GM21390 (cell line): ENCODE measurements at regions not wholly inside any gene's neighbourhood (a gene's known extent, or its start where the extent isn't known, plus 50 kb on each side); places are given as distances from the start of the nearest gene placed in this dataset.

ENCODE experiments used
- ATAC-seq: cut with Tn5 transposase; IDR thresholded peaks from one replicate; pipeline ENCODE4 v1.9.1; 2021; ENCODE audit not compliant: unreplicated experiment

DNA sequence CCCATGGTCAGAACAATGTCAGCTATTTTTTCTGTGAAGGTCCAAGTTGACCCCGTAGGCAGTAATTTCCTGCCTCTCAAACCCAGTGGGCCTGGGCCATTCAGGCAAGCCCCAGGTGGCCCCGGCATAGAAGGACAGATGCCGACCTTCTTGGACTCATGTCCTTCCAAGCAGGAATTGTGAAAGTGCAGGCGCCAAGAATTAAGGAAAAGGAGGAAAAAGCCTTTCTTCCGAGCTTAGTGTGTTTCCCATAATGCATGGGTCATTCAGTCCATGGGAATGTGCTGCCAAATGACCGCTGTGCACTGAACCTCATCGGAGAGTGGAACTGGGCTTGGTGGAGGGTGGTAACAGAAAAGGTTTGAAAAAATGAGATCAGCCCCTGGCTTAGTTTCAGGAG is 196.5 kb upstream of the HS3ST1 start:
- ATAC-seq = no peak

- ATAC-seq = no peak
These were observed 195.7 kb upstream of the HS3ST1 start for GRCh38 chr4:11624370-11624769.

- no peak for ATAC-seq
These were observed 195.0 kb upstream of the HS3ST1 start for GRCh38 chr4:11623726-11624037.

GRCh38 chr4:11622961-11623725 is 194.4 kb upstream of the HS3ST1 start:
- no peak for ATAC-seq

DNA sequence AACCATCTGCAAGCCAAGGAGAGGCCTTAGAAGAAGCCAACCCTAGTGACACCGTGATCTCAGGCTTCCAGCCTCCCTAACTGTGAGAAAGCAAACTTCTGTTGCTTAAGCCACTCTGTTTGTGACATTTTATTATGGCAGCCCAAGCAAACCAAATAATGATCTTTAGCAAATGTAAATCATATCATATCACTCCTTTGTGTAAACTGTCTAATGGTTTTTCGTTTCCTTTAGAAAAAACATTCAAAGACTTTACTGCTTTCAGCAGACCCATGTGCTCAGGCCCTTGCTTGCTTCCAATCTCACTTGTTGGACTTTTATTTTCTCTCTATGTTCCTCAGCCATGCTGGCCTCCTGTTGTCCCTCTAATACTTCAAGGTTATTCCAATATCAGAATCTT is 192.2 kb upstream of the HS3ST1 start:
- ATAC-seq = no peak

- ATAC-seq = no peak
These were observed 190.1 kb upstream of the HS3ST1 start for GRCh38 chr4:11618666-11619282.

- ATAC-seq = no peak
These were observed 188.2 kb upstream of the HS3ST1 start for GRCh38 chr4:11616856-11617255.

- ATAC-seq = no peak
These were observed 186.9 kb upstream of the HS3ST1 start for GRCh38 chr4:11615601-11616000.

DNA sequence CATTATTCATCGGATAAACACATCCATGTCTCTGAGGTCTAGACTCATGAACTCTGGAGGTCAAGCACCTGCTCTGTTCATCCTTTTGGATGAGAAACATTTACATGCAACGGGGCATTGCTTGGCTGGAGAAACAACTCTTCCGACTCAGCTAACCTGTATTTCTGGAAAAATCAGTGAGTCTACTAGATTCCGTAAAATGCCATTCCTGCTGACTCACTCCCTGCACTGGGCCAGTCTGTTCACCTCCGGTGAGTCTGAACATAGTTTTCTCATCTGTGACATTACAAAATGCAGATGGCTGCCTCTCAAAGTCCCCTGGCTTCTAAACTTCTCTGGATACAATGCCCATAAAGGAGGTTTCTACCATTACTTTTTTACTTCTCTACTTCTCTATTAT is 185.7 kb upstream of the HS3ST1 start:
- ATAC-seq = no peak

GRCh38 chr4:11611868-11612267 is 183.2 kb upstream of the HS3ST1 start:
- no peak for ATAC-seq

DNA sequence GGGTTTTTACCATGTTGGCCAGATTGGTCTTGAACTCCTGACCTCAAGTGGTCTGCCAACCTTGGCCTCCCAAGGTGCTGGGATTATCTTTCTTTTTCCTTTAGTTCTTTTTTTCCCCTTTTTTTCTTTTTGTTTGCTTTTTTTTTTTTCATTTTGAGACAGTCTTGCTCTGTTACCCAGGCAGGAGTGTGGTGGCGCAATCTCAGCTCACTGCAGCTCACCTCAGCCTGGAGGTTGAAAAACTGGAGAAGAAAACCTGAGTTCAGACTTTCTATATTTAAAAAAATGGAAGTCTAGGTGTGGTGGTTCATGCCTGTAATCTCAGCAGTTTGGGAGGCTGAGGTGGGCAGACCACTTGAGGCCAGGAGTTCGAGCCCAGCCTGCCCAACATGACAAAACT is 181.1 kb upstream of the HS3ST1 start:
- no peak for ATAC-seq

GRCh38 chr4:11608992-11609391 is 180.3 kb upstream of the HS3ST1 start:
- no peak for ATAC-seq

DNA sequence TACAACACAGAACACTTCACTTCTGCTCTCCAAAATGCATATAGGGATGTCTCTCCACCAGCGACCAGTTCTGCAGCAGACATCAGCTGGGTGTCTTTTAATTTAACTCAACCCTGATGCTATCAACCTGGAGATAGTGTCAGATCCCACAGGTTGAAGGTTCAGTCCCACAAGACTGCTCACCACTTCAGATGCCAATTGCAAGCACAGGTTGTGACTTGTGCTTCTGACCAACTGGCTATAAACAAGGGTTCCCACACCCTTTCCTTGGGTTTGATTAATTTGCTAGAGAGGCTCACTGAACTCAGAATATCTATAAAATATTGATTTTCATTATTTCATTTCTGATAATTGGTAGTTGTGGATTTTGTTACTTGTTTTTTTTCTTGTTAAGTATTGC is 177.4 kb upstream of the HS3ST1 start:
- ATAC-seq = no peak

DNA sequence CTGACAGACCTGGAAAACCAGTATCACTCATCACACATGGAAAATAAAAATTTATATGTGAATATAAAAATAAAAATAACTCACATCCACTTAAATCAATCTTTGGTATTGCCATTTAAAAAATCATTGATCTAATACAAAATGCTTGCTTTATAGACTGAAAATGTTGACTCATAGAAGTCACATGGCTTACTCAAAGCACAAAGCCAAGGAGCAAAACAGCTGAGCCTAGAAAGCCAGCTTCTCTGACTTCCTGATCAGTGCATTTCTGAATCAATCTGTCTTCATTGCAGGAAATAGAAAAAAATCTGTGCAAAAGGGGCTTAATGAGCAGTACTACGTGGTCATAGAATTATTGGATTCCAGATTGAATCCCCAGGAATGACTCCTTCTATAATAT is 176.9 kb upstream of the HS3ST1 start:
- no peak for ATAC-seq

GRCh38 chr4:11604821-11605220 is 176.1 kb upstream of the HS3ST1 start:
- ATAC-seq = no peak

GRCh38 chr4:11603591-11604194 is 175.0 kb upstream of the HS3ST1 start:
- ATAC-seq = no peak

GRCh38 chr4:11602606-11603340 is 174.1 kb upstream of the HS3ST1 start:
- ATAC-seq = no peak

DNA sequence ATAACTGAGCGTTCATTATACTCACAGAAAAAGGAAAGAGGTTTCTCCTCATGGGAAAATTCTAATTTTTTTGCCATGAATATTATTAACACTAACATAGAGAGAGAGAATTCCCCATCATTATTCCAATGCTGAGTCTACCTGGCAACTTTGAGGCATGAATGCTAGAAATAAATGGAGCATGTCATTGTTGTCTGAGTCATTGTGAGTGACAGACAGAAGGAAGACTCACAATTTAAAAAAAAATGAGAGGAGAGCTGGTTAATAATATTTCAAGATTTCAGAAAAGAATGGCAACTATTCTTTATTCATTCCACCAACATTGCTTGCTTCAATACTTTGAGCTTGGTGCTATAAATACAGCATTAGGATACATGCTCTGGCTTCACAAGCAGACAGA is 170.4 kb upstream of the HS3ST1 start:
- no peak for ATAC-seq

GRCh38 chr4:11598591-11598990 is 169.9 kb upstream of the HS3ST1 start:
- ATAC-seq = no peak

GRCh38 chr4:11597506-11597905 is 168.8 kb upstream of the HS3ST1 start:
- ATAC-seq = no peak

DNA sequence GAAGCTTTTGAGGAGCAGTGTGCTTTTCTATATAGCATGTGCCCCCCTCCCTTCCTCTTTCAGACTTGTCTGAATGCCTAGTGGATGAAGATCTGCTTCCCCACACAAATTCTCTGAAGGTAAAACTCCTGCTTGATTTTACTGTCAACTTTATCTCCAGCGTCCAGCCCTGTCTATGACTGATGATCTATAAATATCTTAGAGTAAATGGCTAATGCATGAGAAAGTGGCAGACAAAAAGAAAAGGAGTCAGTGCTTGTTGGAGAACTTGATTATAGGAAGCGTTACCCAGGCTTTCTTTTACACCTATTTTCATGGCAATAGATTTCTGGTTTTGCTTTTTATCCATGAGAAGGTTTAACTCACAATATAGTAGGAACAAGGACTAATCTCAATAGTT is 168.3 kb upstream of the HS3ST1 start:
- ATAC-seq = no peak

DNA sequence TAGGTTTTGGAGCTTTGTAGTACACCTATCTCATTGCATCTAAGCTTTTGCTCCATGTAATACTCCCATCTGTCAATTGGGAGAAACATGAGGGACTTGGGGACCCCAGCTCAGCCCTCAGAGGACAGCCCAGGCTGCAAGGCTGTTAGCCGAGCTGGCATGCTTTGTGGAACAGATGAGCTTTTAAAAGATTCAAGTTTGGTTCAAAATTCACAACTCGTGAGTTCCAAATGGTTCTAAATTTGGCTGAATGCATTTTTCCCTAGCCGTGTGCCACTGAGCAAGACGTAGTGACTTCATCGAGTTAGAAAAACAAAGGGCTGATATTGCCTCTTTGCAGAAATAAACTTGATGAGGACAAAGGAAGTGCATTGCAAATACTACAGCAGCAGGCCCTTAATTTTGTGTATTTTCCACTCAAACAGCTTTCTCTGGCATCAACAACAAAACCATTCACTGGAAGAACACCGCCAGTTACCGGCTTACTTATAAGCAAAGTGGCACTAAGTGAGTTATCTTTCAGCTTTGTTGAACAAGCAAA is 165.0 kb upstream of the HS3ST1 start:
- ATAC-seq = no peak
